LHCN-M2 (cell line): ENCODE measurements at regions not wholly inside any gene's neighbourhood (a gene's known extent, or its start where the extent isn't known, plus 50 kb on each side); places are given as distances from the start of the nearest gene placed in this dataset.

ENCODE experiments used
- DNase-seq: peaks from one replicate; pipeline ENCODE4 v3.0.0-alpha.2; 2012; ENCODE audit warnings: low read depth

- no peak for DNase-seq
Observed at GRCh38 chr18:51721996-51722395, 524.5 kb upstream of the MEX3C start.

- no peak for DNase-seq
Observed at GRCh38 chr18:51724790-51725721, 527.6 kb upstream of the MEX3C start.

- no peak for DNase-seq
Observed at GRCh38 chr18:51726614-51727013, 529.1 kb upstream of the MEX3C start.

GRCh38 chr18:51727780-51728179, 530.3 kb upstream of the MEX3C start:
- DNase-seq, result no peak

GRCh38 chr18:51731070-51731469, 533.6 kb upstream of the MEX3C start:
- no peak for DNase-seq

- DNase-seq, result no peak
Observed at GRCh38 chr18:51734576-51734975, 537.1 kb upstream of the MEX3C start.

GRCh38 chr18:51739044-51739666, 541.7 kb upstream of the MEX3C start:
- DNase-seq, result no peak

GRCh38 chr18:51751901-51752300, 554.4 kb upstream of the MEX3C start:
- DNase-seq, result no peak

- DNase-seq, result no peak
Observed at GRCh38 chr18:51753365-51754057, 556.0 kb upstream of the MEX3C start.

GRCh38 chr18:51754566-51754965, 557.1 kb upstream of the MEX3C start:
- DNase-seq, result no peak

- DNase-seq, result no peak
Observed at GRCh38 chr18:51757255-51757924, 559.9 kb upstream of the MEX3C start.

- DNase-seq, result no peak
Observed at GRCh38 chr18:51762373-51762772, 564.9 kb upstream of the MEX3C start.

- no peak for DNase-seq
Observed at GRCh38 chr18:51765606-51766360, 568.3 kb upstream of the MEX3C start.

GRCh38 chr18:51767293-51767692, 569.8 kb upstream of the MEX3C start:
- DNase-seq, result no peak

- DNase-seq, result no peak
Observed at GRCh38 chr18:51778115-51778514, 561.9 kb upstream of the DCC start.

GRCh38 chr18:51789871-51790270, 550.1 kb upstream of the DCC start:
- DNase-seq, result no peak

GRCh38 chr18:51801514-51801913, 538.5 kb upstream of the DCC start:
- DNase-seq, result no peak

GRCh38 chr18:51802569-51803428, 537.2 kb upstream of the DCC start:
- DNase-seq, result no peak

- no peak for DNase-seq
Observed at GRCh38 chr18:51807336-51807735, 532.7 kb upstream of the DCC start.

- no peak for DNase-seq
Observed at GRCh38 chr18:51811883-51812282, 528.1 kb upstream of the DCC start.
